ENCODE measurements at regions not wholly inside any gene's neighbourhood (a gene's known extent, or its start where the extent isn't known, plus 50 kb on each side); places are given as distances from the start of the nearest gene placed in this dataset.

- no peaks in the 10 kb centered on the region for H4K20me1 ChIP-seq
- H3K9ac ChIP-seq: no peak overlapping the region
- H3K4me2 ChIP-seq: no peak overlapping the region
- H3K4me3 ChIP-seq: no peak overlapping the region
- H3K27me3 ChIP-seq: no peaks in the 10 kb centered on the region
- no peaks in the 10 kb centered on the region for H3K36me3 ChIP-seq
- no peaks in the 10 kb centered on the region for H3K9me3 ChIP-seq (replicated peaks in 1 of 11)
- H3K27ac ChIP-seq: no peak overlapping the region
- no peak for TF ChIP-seq Cebpa-rat (IDR thresholded peaks at IDR 0.05)
- H3K4me1 ChIP-seq: no peaks in the 10 kb centered on the region
Observed at GRCh38 chr6:56357616-56358373, 110.4 kb upstream of the COL21A1 start.

GRCh38 chr6:56356426-56356825 lies 109.0 kb upstream of the COL21A1 start:
- Histone ChIP-seq H3K27ac (no peak overlapping the region), H4K20me1 (no peaks in the 10 kb centered on the region), H3K4me2 (no peak overlapping the region), H3K4me1 (no peaks in the 10 kb centered on the region), H3K9me3 (replicated peaks in 1 of 11) (no peaks in the 10 kb centered on the region), H3K9ac (no peak overlapping the region), H3K36me3 (no peaks in the 10 kb centered on the region), H3K4me3 (no peak overlapping the region), H3K27me3 (no peaks in the 10 kb centered on the region)
- no peak for TF ChIP-seq Cebpa-rat (IDR thresholded peaks at IDR 0.05)

- Histone ChIP-seq H3K27ac (no peak overlapping the region), H4K20me1 (no peaks in the 10 kb centered on the region), H3K4me2 (no peak overlapping the region), H3K27me3 (no peaks in the 10 kb centered on the region), H3K36me3 (no peaks in the 10 kb centered on the region), H3K9ac (no peak overlapping the region), H3K4me3 (no peak overlapping the region), H3K4me1 (peaks cover 0 to 10% (median 0%) of the 10 kb centered on the region in 10 experiments; a peak in 5 of 20 replicates), H3K9me3 (replicated peaks in 1 of 11) (no peaks in the 10 kb centered on the region)
- no peak for TF ChIP-seq Cebpa-rat (IDR thresholded peaks at IDR 0.05)
Observed at GRCh38 chr6:56353860-56354259, 106.5 kb upstream of the COL21A1 start.

- Histone ChIP-seq H3K36me3 (no peaks in the 10 kb centered on the region), H3K9me3 (replicated peaks in 1 of 11) (no peaks in the 10 kb centered on the region), H3K4me1 (peaks cover 0 to 12% (median 0%) of the 10 kb centered on the region in 10 experiments; a peak in 5 of 20 replicates), H3K27ac (no peak overlapping the region), H3K4me3 (no peak overlapping the region), H3K4me2 (no peak overlapping the region), H4K20me1 (no peaks in the 10 kb centered on the region), H3K9ac (no peak overlapping the region), H3K27me3 (no peaks in the 10 kb centered on the region)
- no peak for TF ChIP-seq Cebpa-rat (IDR thresholded peaks at IDR 0.05)
Observed at GRCh38 chr6:56350628-56351260, 103.4 kb upstream of the COL21A1 start.

- H3K27ac ChIP-seq: no peak overlapping the region
- peaks cover 0 to 12% (median 0%) of the 10 kb centered on the region in 10 experiments; a peak in 5 of 20 replicates for H3K4me1 ChIP-seq
- no peaks in the 10 kb centered on the region for H4K20me1 ChIP-seq
- H3K36me3 ChIP-seq: no peaks in the 10 kb centered on the region
- H3K4me2 ChIP-seq: peak overlapping the region in 4 of 11 experiments; percentile 4 to 30 (median 16); a peak in 5 of 22 replicates
- H3K9ac ChIP-seq: no peak overlapping the region
- no peak overlapping the region for H3K4me3 ChIP-seq
- H3K9me3 ChIP-seq (replicated peaks in 1 of 11): no peaks in the 10 kb centered on the region
- no peaks in the 10 kb centered on the region for H3K27me3 ChIP-seq
- TF ChIP-seq Cebpa-rat (IDR thresholded peaks at IDR 0.05): no peak
Observed at GRCh38 chr6:56349194-56349593, 101.8 kb upstream of the COL21A1 start.

GRCh38 chr6:56348578-56348977 lies 101.2 kb upstream of the COL21A1 start:
- peaks cover 0 to 12% (median 0%) of the 10 kb centered on the region in 10 experiments; a peak in 5 of 20 replicates for H3K4me1 ChIP-seq
- H3K27ac ChIP-seq: no peak overlapping the region
- peak overlapping the region in 4 of 11 experiments; percentile 4 to 30 (median 16); a peak in 4 of 22 replicates for H3K4me2 ChIP-seq
- no peak overlapping the region for H3K9ac ChIP-seq
- no peaks in the 10 kb centered on the region for H3K27me3 ChIP-seq
- H3K9me3 ChIP-seq (replicated peaks in 1 of 11): no peaks in the 10 kb centered on the region
- no peaks in the 10 kb centered on the region for H3K36me3 ChIP-seq
- TF ChIP-seq Cebpa-rat (IDR thresholded peaks at IDR 0.05): no peak
- H3K4me3 ChIP-seq: no peak overlapping the region
- H4K20me1 ChIP-seq: no peaks in the 10 kb centered on the region

- no peaks in the 10 kb centered on the region for H3K9me3 ChIP-seq (replicated peaks in 1 of 11)
- peaks cover 0 to 12% (median 0%) of the 10 kb centered on the region in 10 experiments; a peak in 5 of 20 replicates for H3K4me1 ChIP-seq
- H3K4me2 ChIP-seq: no peak overlapping the region
- no peaks in the 10 kb centered on the region for H3K36me3 ChIP-seq
- no peaks in the 10 kb centered on the region for H3K27me3 ChIP-seq
- H4K20me1 ChIP-seq: no peaks in the 10 kb centered on the region
- no peak overlapping the region for H3K4me3 ChIP-seq
- no peak overlapping the region for H3K9ac ChIP-seq
- no peak for TF ChIP-seq Cebpa-rat (IDR thresholded peaks at IDR 0.05)
- H3K27ac ChIP-seq: no peak overlapping the region
Observed at GRCh38 chr6:56347526-56347925, 100.1 kb upstream of the COL21A1 start.

- no peaks in the 10 kb centered on the region for H3K27me3 ChIP-seq
- H3K36me3 ChIP-seq: no peaks in the 10 kb centered on the region
- H3K9ac ChIP-seq: no peak overlapping the region
- no peaks in the 10 kb centered on the region for H4K20me1 ChIP-seq
- H3K4me1 ChIP-seq: peaks cover 0 to 12% (median 0%) of the 10 kb centered on the region in 10 experiments; a peak in 5 of 20 replicates
- no peak overlapping the region for H3K4me2 ChIP-seq
- no peak overlapping the region for H3K27ac ChIP-seq
- H3K4me3 ChIP-seq: no peak overlapping the region
- no peaks in the 10 kb centered on the region for H3K9me3 ChIP-seq (replicated peaks in 1 of 11)
- TF ChIP-seq Cebpa-rat (IDR thresholded peaks at IDR 0.05): no peak
Observed at GRCh38 chr6:56346958-56347357, 99.6 kb upstream of the COL21A1 start.

GRCh38 chr6:56345376-56345995 lies 98.1 kb upstream of the COL21A1 start:
- H3K4me2 ChIP-seq: no peak overlapping the region
- H4K20me1 ChIP-seq: no peaks in the 10 kb centered on the region
- peaks cover 0 to 12% (median 0%) of the 10 kb centered on the region in 10 experiments; a peak in 5 of 20 replicates for H3K4me1 ChIP-seq
- no peaks in the 10 kb centered on the region for H3K9me3 ChIP-seq (replicated peaks in 1 of 11)
- no peak overlapping the region for H3K27ac ChIP-seq
- H3K36me3 ChIP-seq: no peaks in the 10 kb centered on the region
- no peak overlapping the region for H3K9ac ChIP-seq
- no peak for TF ChIP-seq Cebpa-rat (IDR thresholded peaks at IDR 0.05)
- H3K27me3 ChIP-seq: no peaks in the 10 kb centered on the region
- no peak overlapping the region for H3K4me3 ChIP-seq

Data from BLaER1 treated with 17β-estradiol and CSF1 and Interleukin-3, amounts not matched to agents 10 nM and 100 nM (cell line).